ENCODE measurements at regions not wholly inside any gene's neighbourhood (a gene's known extent, or its start where the extent isn't known, plus 50 kb on each side); places are given as distances from the start of the nearest gene placed in this dataset.

GRCh38 chr18:73668051-73668450 is 479.6 kb downstream of the FBXO15 start:
- no peak for DNase-seq (ENCODE audit: low spot score)
- intact Hi-C loops (cut with DNase I), result no loop called here

GRCh38 chr18:73666772-73667171 is 480.9 kb downstream of the FBXO15 start:
- no peak for DNase-seq (ENCODE audit: low spot score)
- intact Hi-C loops (cut with DNase I), result no loop called here

- DNase-seq (ENCODE audit: low spot score), result no peak
- intact Hi-C loops (cut with DNase I), result no loop called here
These were observed 482.7 kb downstream of the FBXO15 start for GRCh38 chr18:73664896-73665295.

- DNase-seq (ENCODE audit: low spot score), result no peak
- intact Hi-C loops (cut with DNase I), result no loop called here
These were observed 484.1 kb downstream of the FBXO15 start for GRCh38 chr18:73663581-73663980.

- intact Hi-C loops (cut with DNase I), result no loop called here
- no peak for DNase-seq (ENCODE audit: low spot score)
These were observed 485.2 kb downstream of the FBXO15 start for GRCh38 chr18:73662421-73662820.

- DNase-seq (ENCODE audit: low spot score), result no peak
- intact Hi-C loops (cut with DNase I), result no loop called here
These were observed 486.4 kb downstream of the FBXO15 start for GRCh38 chr18:73660931-73661856.

- intact Hi-C loops (cut with DNase I), result no loop called here
- no peak for DNase-seq (ENCODE audit: low spot score)
These were observed 490.9 kb downstream of the FBXO15 start for GRCh38 chr18:73656691-73657090.

- intact Hi-C loops (cut with DNase I), result no loop called here
- DNase-seq (ENCODE audit: low spot score), result no peak
These were observed 493.8 kb downstream of the FBXO15 start for GRCh38 chr18:73653827-73654226.

- intact Hi-C loops (cut with DNase I), result no loop called here
- no peak for DNase-seq (ENCODE audit: low spot score)
These were observed 494.4 kb downstream of the FBXO15 start for GRCh38 chr18:73653251-73653650.

- DNase-seq (ENCODE audit: low spot score), result no peak
- intact Hi-C loops (cut with DNase I), result no loop called here
These were observed 500.2 kb downstream of the FBXO15 start for GRCh38 chr18:73647391-73647790.

GRCh38 chr18:73646772-73647171 is 500.9 kb downstream of the FBXO15 start:
- intact Hi-C loops (cut with DNase I), result no loop called here
- no peak for DNase-seq (ENCODE audit: low spot score)

- DNase-seq (ENCODE audit: low spot score), result no peak
- intact Hi-C loops (cut with DNase I), result no loop called here
These were observed 501.4 kb downstream of the FBXO15 start for GRCh38 chr18:73646196-73646595.

- intact Hi-C loops (cut with DNase I), result no loop called here
These were observed 502.4 kb downstream of the FBXO15 start for GRCh38 chr18:73645160-73645715.

GRCh38 chr18:73639788-73640187 is 507.8 kb downstream of the FBXO15 start:
- intact Hi-C loops (cut with DNase I), result no loop called here
- DNase-seq (ENCODE audit: low spot score), result no peak

More at GRCh38 chr18:73645160-73645715, 502.4 kb downstream of the FBXO15 start:
- no peak for DNase-seq (ENCODE audit: low spot score)

- intact Hi-C loops (cut with DNase I), result no loop called here
- DNase-seq (ENCODE audit: low spot score), result no peak
These were observed 508.9 kb downstream of the FBXO15 start for GRCh38 chr18:73638709-73639108.

GRCh38 chr18:73636355-73636754 is 511.3 kb downstream of the FBXO15 start:
- intact Hi-C loops (cut with DNase I), result no loop called here
- no peak for DNase-seq (ENCODE audit: low spot score)

GRCh38 chr18:73626859-73627258 is 520.8 kb downstream of the FBXO15 start:
- intact Hi-C loops (cut with DNase I), result no loop called here
- no peak for DNase-seq (ENCODE audit: low spot score)

GRCh38 chr18:73626221-73626620 is 521.4 kb downstream of the FBXO15 start:
- intact Hi-C loops (cut with DNase I), result no loop called here
- no peak for DNase-seq (ENCODE audit: low spot score)

GRCh38 chr18:73621091-73621490 is 526.5 kb downstream of the FBXO15 start:
- DNase-seq (ENCODE audit: low spot score), result no peak
- intact Hi-C loops (cut with DNase I), result no loop called here

- intact Hi-C loops (cut with DNase I), result no loop called here
- no peak for DNase-seq (ENCODE audit: low spot score)
These were observed 529.7 kb downstream of the FBXO15 start for GRCh38 chr18:73617981-73618380.

- intact Hi-C loops (cut with DNase I), result no loop called here
- DNase-seq (ENCODE audit: low spot score), result no peak
These were observed 532.1 kb downstream of the FBXO15 start for GRCh38 chr18:73615506-73615905.
